ENCODE measurements at regions not wholly inside any gene's neighbourhood (a gene's known extent, or its start where the extent isn't known, plus 50 kb on each side); places are given as distances from the start of the nearest gene placed in this dataset.

DNA sequence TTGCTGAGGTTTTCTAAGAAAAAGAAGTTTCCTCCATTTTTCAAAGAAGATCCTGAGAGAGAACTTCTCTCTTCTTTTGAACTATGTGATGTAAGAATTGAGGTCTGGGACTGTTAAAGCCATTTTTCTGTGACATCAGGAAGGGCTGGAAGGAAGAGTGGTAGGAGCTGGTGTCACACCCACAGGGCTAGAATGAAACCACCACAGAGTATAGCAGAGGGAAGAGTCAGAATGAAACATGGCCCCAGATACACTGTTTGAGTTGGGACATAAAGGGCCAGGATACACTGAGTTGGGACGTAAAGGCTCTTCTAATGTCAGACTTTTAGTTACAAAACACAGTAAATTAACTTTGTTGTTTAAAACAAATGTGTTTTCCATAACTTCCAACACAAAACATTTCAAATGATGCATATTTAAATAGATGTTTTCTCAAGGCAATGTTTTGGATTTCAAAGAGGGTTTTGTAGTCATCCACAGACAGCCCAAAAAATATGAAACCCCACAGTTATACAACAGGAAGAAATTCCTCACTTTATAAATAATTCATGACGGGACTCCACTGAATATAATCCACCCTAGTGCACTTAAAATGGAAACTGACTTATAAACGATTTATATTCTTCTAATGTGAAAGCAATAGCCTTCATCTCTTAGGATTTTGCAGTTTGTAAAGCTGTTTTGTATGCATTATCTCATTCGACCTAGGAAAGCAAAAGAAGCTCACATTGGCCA, 72.5 kb downstream of the LIG4 start:
- no peak overlapping the region for H3K27ac ChIP-seq (replicated peaks in 1 of 4)
- H3K27me3 ChIP-seq, result no peaks in the 10 kb centered on the region
- TF ChIP-seq, protein P1, sequence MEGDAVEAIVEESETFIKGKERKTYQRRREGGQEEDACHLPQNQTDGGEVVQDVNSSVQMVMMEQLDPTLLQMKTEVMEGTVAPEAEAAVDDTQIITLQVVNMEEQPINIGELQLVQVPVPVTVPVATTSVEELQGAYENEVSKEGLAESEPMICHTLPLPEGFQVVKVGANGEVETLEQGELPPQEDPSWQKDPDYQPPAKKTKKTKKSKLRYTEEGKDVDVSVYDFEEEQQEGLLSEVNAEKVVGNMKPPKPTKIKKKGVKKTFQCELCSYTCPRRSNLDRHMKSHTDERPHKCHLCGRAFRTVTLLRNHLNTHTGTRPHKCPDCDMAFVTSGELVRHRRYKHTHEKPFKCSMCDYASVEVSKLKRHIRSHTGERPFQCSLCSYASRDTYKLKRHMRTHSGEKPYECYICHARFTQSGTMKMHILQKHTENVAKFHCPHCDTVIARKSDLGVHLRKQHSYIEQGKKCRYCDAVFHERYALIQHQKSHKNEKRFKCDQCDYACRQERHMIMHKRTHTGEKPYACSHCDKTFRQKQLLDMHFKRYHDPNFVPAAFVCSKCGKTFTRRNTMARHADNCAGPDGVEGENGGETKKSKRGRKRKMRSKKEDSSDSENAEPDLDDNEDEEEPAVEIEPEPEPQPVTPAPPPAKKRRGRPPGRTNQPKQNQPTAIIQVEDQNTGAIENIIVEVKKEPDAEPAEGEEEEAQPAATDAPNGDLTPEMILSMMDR (IDR thresholded peaks at IDR 0.05), result no peak
- TF ChIP-seq POLR2AphosphoS5 (IDR thresholded peaks at IDR 0.05), result no peak
- no peak for TF ChIP-seq EP300 (IDR thresholded peaks at IDR 0.05)
- TF ChIP-seq POLR2A (IDR thresholded peaks at IDR 0.05; ENCODE audit: low read depth), result no peak
- H3K36me3 ChIP-seq, result no peaks in the 10 kb centered on the region
- intact Hi-C loops (cut with DNase I), result no loop called here
- H3K9me3 ChIP-seq, result no peaks in the 10 kb centered on the region
- 62% methylated on average over 4 of the region's 4 CpGs for WGBS
- H3K4me3 ChIP-seq, result no peak overlapping the region
- no peak for DNase-seq (ENCODE audit: extremely low spot score)
- H3K4me1 ChIP-seq, result no peaks in the 10 kb centered on the region

DNA sequence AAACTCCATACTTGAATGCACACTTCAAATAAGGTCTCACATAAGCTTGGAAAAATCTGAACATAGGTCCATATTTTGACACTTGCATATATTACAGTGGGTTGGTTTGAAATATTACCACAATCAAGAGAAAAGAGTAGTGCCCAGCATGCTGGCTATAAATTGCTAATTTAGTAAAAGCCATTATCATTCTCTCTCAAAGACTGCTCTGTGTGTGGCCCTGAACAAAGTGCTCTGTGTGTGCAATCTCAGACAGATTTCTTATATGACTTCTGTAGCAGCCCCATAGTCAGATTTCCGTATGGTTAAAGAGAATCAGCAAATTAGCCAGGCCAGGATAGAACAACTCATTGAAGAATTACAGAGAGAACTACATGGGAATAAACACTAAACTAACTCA, 78.2 kb downstream of the LIG4 start:
- Histone ChIP-seq H3K9me3 (no peaks in the 10 kb centered on the region), H3K27ac (replicated peaks in 1 of 4) (no peak overlapping the region), H3K36me3 (no peaks in the 10 kb centered on the region), H3K4me3 (no peak overlapping the region), H3K27me3 (no peaks in the 10 kb centered on the region), H3K4me1 (no peaks in the 10 kb centered on the region)
- TF ChIP-seq POLR2AphosphoS5 (IDR thresholded peaks at IDR 0.05) (no peak), POLR2A (IDR thresholded peaks at IDR 0.05; ENCODE audit: low read depth) (no peak), EP300 (IDR thresholded peaks at IDR 0.05) (no peak)
- TF ChIP-seq, protein P1 (IDR thresholded peaks at IDR 0.05), result no peak
- intact Hi-C loops (cut with DNase I), result no loop called here
- DNase-seq (ENCODE audit: extremely low spot score), result no peak
- 73% methylated on average over 1 of the region's 1 CpG for WGBS

DNA sequence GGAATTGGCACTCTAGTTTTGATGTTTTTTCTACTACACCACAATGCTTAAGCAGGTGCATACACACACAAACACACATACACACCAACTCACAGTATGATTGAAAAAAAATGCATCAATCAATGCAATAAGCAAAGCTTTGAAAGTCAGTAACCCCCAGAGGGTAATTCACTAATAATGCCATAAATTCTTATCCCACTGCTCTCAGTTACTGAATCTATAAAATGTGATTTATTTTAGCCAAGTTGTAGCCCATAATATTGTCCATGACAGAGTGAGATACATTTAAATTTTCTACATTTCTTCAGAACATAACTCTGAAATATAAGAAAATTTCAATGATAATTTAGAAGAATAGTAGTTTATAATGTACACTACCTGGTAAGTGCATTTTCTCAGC, 87.9 kb downstream of the LIG4 start:
- Histone ChIP-seq H3K27ac (replicated peaks in 1 of 4) (no peak overlapping the region), H3K27me3 (no peaks in the 10 kb centered on the region), H3K9me3 (no peaks in the 10 kb centered on the region), H3K4me1 (no peaks in the 10 kb centered on the region), H3K4me3 (no peak overlapping the region), H3K36me3 (no peaks in the 10 kb centered on the region)
- no peak for DNase-seq (ENCODE audit: extremely low spot score)
- intact Hi-C loops (cut with DNase I), result no loop called here
- TF ChIP-seq EP300 (IDR thresholded peaks at IDR 0.05) (no peak), POLR2A (IDR thresholded peaks at IDR 0.05; ENCODE audit: low read depth) (no peak), POLR2AphosphoS5 (IDR thresholded peaks at IDR 0.05) (no peak)
- TF ChIP-seq, protein P1 (IDR thresholded peaks at IDR 0.05), result no peak

DNA sequence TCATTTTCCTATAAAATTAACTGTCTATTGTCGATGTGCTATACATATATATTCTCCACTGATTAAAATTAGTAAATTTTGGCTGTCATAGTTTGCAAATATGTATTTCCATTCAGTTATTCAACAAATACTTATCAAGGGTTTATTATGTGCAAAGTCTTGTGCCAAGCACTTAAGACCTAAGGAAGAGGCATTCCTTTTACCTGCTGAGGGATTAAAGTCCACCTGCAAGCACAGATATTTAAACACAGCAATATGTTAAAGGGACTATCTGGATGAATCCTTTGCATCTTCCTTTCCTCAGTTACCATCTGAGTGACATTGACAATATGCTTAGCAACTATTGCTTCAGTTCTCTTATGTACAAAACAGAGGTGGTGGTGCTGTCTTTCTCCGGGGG, 89.3 kb downstream of the LIG4 start:
- no peak overlapping the region for H3K4me3 ChIP-seq
- intact Hi-C loops (cut with DNase I), result no loop called here
- no peaks in the 10 kb centered on the region for H3K4me1 ChIP-seq
- DNase-seq (ENCODE audit: extremely low spot score), result no peak
- H3K27me3 ChIP-seq, result no peaks in the 10 kb centered on the region
- WGBS, result 89% methylated on average over 2 of the region's 2 CpGs
- no peaks in the 10 kb centered on the region for H3K36me3 ChIP-seq
- TF ChIP-seq, protein P1 (IDR thresholded peaks at IDR 0.05), result no peak
- TF ChIP-seq EP300 (IDR thresholded peaks at IDR 0.05), result no peak
- TF ChIP-seq POLR2A (IDR thresholded peaks at IDR 0.05; ENCODE audit: low read depth), result no peak
- no peak for TF ChIP-seq POLR2AphosphoS5 (IDR thresholded peaks at IDR 0.05)
- no peaks in the 10 kb centered on the region for H3K9me3 ChIP-seq
- no peak overlapping the region for H3K27ac ChIP-seq (replicated peaks in 1 of 4)

DNA sequence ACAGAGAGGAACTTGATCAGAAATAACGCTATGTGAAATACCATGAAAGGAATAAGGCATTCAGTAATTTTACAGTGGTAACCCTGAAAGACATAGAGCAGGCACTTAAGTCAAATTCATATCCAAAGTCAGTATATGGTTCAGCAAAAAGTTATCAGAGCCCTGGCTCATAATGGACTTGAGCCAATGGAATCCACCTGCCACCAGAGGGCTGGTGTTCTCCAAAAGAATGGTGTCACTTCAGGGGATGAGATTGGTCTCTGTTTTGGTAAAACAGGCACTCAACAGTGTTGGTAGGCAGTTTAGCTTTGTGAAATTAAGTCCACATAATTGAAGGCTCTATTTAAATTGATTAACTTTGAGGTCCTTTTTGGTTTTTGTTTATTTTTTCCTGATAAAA, 93.9 kb downstream of the LIG4 start:
- no peak for TF ChIP-seq EP300 (IDR thresholded peaks at IDR 0.05)
- TF ChIP-seq, protein P1 (IDR thresholded peaks at IDR 0.05), result no peak
- no peak for TF ChIP-seq POLR2A (IDR thresholded peaks at IDR 0.05; ENCODE audit: low read depth)
- TF ChIP-seq POLR2AphosphoS5 (IDR thresholded peaks at IDR 0.05), result no peak
- 81% methylated on average over 1 of the region's 1 CpG for WGBS
- Histone ChIP-seq H3K27ac (replicated peaks in 1 of 4) (no peak overlapping the region), H3K4me3 (no peak overlapping the region), H3K27me3 (no peaks in the 10 kb centered on the region), H3K36me3 (no peaks in the 10 kb centered on the region), H3K4me1 (no peaks in the 10 kb centered on the region), H3K9me3 (no peaks in the 10 kb centered on the region)
- intact Hi-C loops (cut with DNase I), result no loop called here
- DNase-seq (ENCODE audit: extremely low spot score), result no peak
